ENCODE measurements at regions not wholly inside any gene's neighbourhood (a gene's known extent, or its start where the extent isn't known, plus 50 kb on each side); places are given as distances from the start of the nearest gene placed in this dataset.

GRCh38 chr11:127644366-127644765, 643.8 kb upstream of the KIRREL3 start:
- no peak for DNase-seq (ENCODE audit: low read depth in 2 of 2)

DNA sequence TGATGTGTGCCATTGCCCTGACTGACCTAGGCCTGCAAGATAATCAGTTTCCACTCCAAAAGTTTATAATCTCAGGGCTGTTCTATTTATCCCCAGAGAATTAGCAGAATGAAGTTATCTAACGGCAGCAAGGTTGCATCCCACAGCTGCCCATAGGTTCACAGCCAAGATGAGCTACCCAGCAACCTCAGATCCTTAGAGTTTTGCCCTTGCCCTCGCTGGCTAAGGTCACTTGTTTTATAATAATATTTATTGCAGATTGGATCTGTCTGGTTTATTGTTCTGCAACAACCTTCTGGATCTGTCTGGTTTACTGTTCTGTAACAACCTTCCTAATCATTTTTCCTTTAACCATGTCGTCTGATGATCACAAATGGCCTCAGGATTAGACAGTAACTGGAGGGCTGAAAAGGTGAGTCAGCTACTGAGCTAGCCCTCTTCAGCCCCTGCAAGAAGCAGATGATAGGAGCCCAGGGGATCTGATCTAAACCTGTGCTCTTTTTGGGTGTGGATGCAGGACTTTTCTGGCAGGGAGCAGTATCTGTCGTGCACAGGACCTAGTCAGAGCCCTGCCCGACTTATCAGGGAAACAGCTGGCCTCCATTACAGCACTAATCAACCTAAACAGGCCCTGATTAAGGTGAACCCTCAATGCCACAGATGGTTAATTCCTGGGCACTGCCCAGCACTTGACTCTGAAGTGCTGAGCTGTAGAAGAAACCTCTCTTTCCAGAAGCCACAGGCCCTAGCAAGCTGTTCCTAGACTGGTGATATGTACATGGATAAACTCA, 642.9 kb upstream of the KIRREL3 start:
- no peak for DNase-seq (ENCODE audit: low read depth in 2 of 2)

GRCh38 chr11:127640561-127641451, 640.2 kb upstream of the KIRREL3 start:
- no peak for DNase-seq (ENCODE audit: low read depth in 2 of 2)

DNA sequence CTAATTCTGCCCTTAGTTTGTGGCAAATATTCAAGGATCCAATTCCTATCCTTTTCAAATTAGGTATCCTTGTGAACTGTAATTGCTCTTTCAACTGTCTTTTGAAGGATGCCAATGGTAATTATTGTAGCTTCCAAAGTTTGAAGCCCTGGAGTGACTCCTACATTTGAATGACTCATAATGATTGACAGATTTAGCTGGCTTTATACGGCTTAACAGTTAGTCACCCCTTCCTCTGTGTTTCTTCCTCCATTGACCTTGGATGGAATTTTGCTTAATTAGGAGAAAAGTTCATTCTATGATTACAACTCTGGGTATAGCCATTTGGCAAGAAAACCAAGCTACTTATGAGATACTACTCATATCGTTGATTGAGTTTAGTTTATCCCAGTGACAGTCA, 639.3 kb upstream of the KIRREL3 start:
- DNase-seq (ENCODE audit: low read depth in 2 of 2): no peak

DNA sequence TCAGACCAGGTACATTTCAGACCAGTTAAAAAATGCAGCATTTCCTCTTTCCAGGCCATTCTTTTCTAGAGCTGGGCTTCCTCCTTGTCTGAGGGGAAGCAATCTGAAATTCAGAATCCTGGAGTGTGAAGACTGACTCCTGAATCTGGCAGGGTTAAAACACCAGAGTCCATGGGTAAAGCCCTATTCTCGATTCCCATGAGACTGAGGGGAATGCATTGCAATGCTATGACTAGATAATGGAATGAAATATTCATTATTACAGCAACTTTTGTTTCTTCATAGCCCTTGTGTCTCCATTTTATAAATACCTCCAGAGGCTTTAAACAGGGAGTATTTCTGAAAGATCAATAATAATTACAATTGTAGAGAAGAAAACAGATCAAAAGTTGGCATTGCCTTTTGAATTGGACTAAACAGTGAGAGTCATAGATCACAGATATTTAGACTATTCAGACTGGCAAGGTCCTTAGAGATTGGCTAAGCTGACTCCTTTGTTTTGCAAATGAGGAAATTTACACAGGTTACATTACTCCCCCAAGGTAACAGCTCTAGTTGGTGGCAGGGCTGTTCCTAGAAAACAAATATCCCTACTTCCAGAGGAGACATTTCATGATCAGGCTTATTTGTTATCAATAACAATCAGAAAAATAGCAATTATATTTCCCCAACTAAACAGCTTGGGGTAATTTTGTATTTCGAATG, 632.6 kb upstream of the KIRREL3 start:
- no peak for DNase-seq (ENCODE audit: low read depth in 2 of 2)

DNA sequence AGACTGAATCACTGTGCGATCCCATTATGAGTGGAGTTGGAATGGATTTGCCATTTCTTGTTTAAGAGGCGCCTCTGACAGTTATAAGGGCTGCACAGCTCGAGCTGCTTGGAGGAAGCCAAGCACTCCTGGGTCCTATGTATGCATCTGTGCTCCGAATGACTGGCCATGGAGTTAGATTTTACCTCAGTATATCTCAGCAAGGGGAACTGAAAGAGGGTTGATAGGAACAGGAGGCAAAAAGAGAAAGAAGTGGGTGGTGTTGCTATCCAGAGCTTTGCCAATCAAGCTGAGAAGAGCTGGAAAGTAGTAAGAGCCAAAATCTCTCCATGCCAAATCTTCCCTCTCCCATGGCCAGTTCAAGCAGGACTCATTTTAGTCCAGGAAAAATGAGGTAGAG, 632.0 kb upstream of the KIRREL3 start:
- no peak for DNase-seq (ENCODE audit: low read depth in 2 of 2)

DNA sequence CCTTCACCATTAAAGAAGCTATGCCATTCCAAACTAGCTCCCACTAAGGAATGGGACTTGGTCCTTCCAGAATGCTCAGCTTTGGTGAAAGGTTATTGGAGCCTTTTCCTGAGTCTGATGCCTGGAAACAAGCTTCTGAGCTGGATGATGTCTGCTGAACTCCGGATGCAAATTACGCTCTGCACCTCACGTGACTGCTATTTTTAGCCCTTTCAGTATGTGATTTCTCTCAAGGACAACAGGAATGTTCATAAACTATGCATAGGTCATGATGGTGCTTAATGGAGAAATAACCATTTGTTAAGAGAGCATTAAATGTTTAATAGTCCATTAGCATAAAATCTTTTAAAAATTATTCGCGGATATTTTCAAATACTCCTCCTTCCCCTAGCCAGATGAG, 631.4 kb upstream of the KIRREL3 start:
- DNase-seq (ENCODE audit: low read depth in 2 of 2): no peak

GRCh38 chr11:127629200-127629599, 628.6 kb upstream of the KIRREL3 start:
- DNase-seq (ENCODE audit: low read depth in 2 of 2): no peak

DNA sequence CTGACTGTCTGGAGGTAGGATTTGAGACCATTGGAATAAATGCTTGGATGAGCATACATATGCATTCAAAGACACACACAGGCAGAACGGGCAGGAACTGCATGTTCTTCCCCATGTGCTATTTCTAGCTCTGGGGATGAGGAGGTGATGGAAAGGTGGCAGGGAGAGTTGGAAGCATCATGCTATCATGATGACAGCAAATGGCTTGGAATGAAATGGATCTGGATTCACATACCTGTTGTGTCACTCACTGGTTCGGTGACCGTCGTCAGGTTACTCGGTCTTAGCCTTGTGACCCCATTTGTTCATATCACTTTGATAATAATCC, 627.9 kb upstream of the KIRREL3 start:
- DNase-seq (ENCODE audit: low read depth in 2 of 2): no peak

- DNase-seq (ENCODE audit: low read depth in 2 of 2): no peak
Measured at GRCh38 chr11:127627629-127628457, 627.3 kb upstream of the KIRREL3 start.

- DNase-seq (ENCODE audit: low read depth in 2 of 2): no peak
Measured at GRCh38 chr11:127627204-127627603, 626.6 kb upstream of the KIRREL3 start.

GRCh38 chr11:127625402-127625801, 624.8 kb upstream of the KIRREL3 start:
- no peak for DNase-seq (ENCODE audit: low read depth in 2 of 2)

DNA sequence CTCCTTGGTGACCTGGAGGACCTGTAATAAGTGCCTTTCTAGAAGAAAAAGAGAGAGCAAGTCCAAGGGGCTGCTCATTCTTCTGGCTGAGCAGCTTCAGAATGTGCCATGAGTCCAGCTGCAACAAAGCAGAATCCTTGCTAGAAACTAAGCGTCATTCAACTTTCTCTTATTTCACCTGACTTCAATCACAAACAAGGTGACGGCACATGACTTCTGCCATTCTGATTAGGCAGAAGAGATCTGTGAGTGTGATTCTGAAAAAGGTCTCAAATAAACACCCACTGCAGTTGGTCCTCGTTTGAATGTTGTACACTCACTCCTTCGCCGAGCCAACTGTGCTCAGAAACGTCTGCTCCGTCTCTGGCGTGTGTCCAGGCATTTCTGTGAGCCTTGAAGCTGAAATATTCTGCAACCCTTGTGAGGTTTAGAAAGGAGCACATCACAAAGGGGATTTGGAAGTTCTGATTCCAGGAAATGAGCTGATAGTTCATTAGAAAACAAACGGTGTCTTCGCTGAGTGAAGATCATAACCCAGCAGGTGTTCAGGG, 623.8 kb upstream of the KIRREL3 start:
- no peak for DNase-seq (ENCODE audit: low read depth in 2 of 2)

DNA sequence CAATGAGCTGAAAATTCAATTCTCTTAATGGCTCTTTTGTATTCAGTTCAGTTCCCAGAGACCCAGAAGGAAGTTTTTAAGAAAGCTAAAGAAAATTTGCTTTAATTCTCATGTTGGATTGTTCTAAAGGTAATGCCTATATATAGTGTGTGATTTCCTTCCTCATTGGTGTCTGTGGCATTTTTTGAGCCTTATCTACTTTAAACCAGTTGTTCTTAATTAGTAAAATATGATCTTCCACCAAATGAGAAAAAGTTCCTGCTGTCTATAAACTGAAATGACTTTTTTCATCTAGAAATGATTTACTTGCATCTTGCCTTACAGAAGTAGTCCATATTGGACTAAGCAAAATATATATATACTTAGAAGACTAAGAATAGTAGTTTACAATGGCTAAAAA, 622.1 kb upstream of the KIRREL3 start:
- no peak for DNase-seq (ENCODE audit: low read depth in 2 of 2)

- DNase-seq (ENCODE audit: low read depth in 2 of 2): no peak
Measured at GRCh38 chr11:127620671-127621070, 620.1 kb upstream of the KIRREL3 start.

- DNase-seq (ENCODE audit: low read depth in 2 of 2): no peak
Measured at GRCh38 chr11:127619946-127620345, 619.4 kb upstream of the KIRREL3 start.

- DNase-seq (ENCODE audit: low read depth in 2 of 2): no peak
Measured at GRCh38 chr11:127618721-127619120, 618.2 kb upstream of the KIRREL3 start.

DNA sequence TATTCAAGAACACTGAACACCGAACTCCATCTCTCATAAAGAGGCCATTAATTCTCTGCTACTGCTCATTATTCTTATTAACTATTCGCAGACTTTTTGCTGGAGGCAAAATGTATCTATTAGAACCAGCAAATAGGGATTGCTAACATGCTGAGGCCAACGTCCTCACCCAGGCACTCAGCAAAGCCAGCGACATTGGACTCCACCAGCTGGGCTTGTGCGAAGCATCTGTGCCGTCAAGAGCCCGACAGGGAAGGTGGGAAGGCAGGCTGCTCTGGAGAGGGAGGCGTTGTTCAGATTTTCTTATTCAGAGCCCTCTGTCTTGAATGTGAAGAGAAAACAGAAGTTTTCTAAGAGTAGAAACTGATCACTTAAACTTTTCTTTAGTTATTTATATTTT, 615.6 kb upstream of the KIRREL3 start:
- DNase-seq (ENCODE audit: low read depth in 2 of 2): no peak

- no peak for DNase-seq (ENCODE audit: low read depth in 2 of 2)
Measured at GRCh38 chr11:127612607-127613006, 612.0 kb upstream of the KIRREL3 start.

- DNase-seq (ENCODE audit: low read depth in 2 of 2): no peak
Measured at GRCh38 chr11:127609025-127609773, 608.6 kb upstream of the KIRREL3 start.
